NCI-H774 (cell line): ENCODE measurements at regions not wholly inside any gene's neighbourhood (a gene's known extent, or its start where the extent isn't known, plus 50 kb on each side); places are given as distances from the start of the nearest gene placed in this dataset.
"Not testable (repeated sequence)": the region's sequence is repeated elsewhere in the genome, so short reads cannot be mapped to it uniquely, and the experiment has no call there.

Experiments used
- DNase-seq: peaks from one replicate; lab custom pipeline; 2025; lab: John Stamatoyannopoulos, UW

DNA sequence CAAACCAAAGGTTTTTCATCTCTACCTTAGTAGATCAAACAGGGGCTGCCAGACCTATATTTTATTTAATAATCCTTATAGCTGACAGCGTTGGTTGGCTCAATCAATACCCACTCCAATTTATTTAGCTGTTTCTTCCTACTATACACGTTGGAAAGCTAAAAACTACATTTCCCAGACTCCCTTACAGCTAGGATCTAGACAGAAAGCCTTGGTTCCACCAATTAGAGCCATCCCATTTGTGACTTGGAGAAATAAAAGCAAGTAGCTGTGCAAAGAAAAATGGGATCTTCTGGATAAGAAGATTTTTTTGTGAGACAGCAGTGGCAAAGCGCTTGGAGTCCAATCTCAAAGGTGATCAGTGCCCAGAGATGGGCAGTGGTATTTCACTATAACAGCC lies 331.3 kb upstream of the MEIS1 start:
- DNase-seq: no peak

DNA sequence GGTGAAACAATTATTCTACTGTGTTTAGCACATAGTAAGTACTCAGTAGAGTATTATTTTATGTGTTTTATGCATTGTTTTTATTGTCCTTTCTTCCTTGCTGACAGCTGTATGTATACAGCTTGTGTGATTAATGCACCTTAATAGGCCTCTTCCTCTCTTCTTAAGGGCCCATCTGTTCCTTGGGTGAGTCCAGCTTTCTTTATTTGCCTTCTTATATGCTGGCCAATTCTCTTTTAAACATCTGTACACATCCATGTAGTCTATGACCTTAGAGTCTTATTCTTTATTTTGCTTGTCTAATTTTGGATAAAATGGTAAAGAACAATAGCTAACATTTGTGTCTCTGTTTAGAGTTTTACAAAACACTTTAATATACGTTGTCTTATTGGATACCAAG lies 333.7 kb upstream of the MEIS1 start:
- DNase-seq: no peak

DNA sequence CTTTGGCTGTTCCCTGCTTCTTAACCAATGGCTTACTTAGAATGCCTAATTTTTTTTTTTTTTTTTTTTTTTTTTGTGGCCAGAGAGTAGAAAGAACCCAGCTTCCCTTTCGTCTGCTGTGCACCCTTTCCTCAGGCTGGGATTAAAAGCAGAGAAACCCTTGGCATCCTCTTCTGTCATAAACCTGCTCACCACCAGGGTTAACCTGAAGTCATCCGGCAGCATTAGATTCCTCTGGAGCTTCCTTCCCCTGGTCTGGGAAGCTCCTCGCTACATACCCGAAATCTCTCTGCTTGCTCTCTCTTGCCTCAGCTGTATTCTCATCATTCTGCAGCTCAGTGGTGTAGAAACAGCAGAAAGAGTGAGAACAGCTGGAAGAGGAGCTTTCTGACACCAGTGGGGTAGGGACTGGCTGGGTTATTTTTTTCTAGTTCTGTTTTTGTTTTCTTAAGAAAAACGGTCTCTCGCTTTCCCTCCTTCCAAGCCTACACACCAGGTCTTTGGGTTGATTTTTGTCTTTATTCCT lies 339.0 kb upstream of the MEIS1 start:
- no peak for DNase-seq

DNA sequence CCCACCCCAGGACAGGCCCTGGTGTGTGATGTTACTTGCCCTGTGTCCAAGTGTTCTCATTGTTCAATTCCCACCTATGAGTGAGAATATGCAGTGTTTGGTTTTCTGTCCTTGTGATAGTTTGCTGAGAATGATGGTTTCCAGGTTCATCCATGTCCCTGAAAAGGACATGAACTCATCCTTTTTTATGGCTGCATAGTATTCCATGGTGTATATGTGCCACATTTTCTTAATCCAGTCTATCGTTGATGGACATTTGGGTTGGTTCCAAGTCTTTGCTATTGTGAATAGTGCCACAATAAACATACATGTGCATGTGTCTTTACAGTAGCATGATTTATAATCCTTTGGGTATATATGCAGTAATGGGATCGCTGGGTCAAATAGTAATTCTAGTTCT lies 340.2 kb upstream of the MEIS1 start:
- DNase-seq: not testable (repeated sequence)

DNA sequence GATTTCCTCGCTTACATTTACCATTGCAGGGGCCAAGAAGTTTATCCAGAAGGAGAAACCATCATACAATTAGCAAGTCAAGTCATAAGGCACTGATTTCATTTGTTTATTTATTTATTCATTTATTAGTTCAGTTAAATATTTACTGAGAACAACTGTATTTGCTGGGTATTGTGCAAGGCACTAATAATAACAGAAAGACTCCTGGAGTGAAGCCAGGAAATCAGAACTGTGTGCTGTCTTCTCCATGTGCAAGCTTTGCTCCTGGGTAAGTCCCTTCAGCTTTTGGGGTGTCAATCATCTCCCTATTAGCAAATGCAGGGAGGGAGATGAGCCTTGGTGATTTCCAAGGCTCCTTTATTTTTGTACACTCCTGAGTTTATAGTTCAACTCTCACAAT lies 341.6 kb upstream of the MEIS1 start:
- no peak for DNase-seq

- no peak for DNase-seq
These were observed 349.9 kb upstream of the MEIS1 start for GRCh38 chr2:66084948-66085590.

- DNase-seq: no peak
These were observed 352.3 kb upstream of the MEIS1 start for GRCh38 chr2:66082581-66082980.

- no peak for DNase-seq
These were observed 354.8 kb upstream of the MEIS1 start for GRCh38 chr2:66080127-66080526.

DNA sequence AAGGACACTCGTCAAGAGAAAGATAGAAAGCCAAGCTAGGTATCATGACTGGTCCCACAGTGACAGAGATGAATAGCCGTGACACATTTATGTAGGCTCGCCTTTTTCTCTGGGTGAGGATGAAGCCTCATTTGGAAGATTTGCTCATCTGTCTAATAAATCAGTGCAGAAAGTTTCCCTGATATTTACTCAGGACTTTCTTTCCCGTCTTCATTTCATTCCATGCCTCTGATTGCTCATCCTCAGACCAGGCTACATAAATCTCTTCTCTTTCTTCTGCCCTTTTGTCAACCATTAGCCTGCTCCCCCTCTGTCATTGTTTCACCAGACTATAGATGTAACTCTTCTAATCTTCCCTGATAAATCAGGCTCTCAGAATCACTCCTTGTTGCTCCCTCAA lies 361.8 kb upstream of the MEIS1 start:
- no peak for DNase-seq

- DNase-seq: no peak
These were observed 364.0 kb upstream of the MEIS1 start for GRCh38 chr2:66070721-66071602.

DNA sequence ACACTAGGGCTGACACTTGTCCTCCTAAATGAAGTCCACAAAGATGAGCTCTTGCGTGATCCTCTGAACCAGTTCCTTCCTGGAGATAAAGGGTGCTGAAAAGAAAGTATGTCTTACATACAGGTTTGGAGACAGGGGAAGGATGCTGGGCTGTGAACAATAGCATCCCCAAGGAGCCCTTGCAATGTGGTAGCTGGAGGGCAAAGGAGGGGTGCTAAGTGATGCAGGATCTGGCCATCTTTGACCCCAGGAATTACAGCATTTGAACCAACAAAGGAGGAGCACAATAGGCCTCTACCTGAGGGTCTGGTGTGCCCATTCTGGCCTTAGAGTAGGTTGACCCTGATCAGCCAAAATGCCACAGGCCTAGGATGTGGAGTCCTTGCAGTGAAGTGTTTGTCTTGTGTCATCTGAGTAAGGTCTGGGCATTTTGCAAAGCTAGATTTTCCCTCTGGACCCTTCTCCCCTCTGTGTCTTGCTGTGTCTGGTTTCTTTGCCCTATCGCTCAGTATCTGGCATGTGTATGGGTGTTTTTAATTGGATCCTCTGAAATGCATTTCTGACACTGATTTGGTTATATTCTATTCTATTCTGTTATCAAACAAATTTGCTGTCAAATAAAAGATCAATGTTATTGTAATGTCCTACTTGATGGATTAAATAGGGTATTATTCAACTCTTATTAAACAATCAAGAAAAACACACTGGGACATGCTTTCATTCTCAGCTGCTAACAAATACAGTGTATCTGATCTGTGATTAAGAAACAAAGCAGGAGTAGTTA lies 364.8 kb upstream of the MEIS1 start:
- no peak for DNase-seq

DNA sequence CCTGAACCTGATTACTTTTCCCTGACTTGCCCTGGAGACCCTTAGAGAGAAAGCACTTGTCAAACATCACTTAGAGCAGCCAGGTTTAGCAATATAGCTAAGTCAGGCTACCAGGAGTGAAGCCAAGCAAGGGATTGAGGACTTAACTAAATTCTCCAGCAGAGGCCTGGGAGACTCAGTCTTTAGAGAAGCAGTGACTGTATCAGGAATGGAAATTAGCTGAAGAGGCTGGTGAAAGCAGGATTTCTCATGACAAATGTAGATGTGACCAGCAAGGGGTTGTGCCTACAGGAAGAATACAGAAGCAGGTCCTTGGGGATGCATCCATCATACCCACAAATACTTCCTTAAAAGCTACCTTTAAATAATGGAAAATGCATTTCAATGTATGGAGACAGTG lies 368.9 kb upstream of the MEIS1 start:
- no peak for DNase-seq

DNA sequence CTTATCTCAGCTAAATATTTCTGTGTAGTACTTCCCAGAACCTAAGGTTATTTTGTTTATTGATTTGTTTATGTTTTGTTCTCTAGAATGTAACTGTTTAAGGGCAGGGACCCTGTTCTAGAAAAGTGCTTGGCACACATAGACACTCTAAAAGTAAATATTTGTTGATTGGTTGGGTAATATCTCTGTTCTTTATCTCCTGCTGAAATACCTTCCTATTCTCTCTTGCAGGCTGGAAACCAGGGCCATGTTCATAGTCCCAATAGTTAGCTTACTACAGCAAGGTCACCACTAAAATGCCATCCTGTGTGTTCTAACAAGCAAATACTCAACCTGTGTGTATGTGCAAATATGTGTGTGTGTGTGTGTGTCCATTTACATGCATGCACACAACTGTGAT lies 375.6 kb upstream of the MEIS1 start:
- DNase-seq: no peak

DNA sequence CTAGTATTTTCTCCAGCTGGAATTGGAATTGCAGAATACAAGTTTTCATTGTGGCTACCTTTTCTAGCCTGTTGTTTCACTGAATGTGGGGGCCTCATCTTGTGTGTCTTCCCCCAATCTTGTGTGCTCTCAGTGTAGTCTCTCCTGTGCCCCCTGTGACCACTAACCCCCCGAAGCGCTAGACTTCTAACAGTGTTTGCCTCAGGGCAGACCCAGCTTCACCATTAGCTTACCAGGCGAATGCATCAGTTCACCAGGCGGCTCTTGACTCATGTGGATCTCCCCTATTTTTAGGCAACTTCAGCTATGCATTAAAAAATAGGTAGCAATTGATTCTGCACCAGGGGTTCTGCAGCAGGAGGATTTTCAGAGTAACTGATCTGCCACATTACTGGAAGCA lies 376.2 kb upstream of the MEIS1 start:
- DNase-seq: no peak

DNA sequence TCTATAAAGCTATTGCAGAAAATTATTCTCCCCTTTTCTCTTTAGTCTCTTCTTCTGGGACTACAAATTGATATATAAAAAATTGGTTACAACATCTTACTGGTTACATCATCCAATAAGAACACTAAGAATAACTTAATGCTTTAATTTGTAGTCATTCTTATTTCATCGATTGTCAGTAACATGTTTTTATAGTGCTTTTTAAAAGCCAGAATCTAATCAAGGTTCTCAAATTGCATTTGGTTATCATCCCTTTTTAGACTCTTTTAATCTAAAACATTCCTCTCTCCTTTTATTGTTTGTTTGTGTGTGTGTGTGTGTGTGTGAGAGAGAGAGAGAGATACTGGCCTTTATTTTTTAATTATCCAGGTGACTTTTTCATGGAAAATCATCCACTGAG lies 377.1 kb upstream of the MEIS1 start:
- no peak for DNase-seq

GRCh38 chr2:66050392-66050791 lies 384.5 kb upstream of the MEIS1 start:
- DNase-seq: no peak

GRCh38 chr2:66048667-66049066 lies 386.3 kb upstream of the MEIS1 start:
- no peak for DNase-seq

- DNase-seq: no peak
These were observed 392.8 kb upstream of the MEIS1 start for GRCh38 chr2:66041902-66042657.

GRCh38 chr2:66036948-66037347 lies 398.0 kb upstream of the MEIS1 start:
- no peak for DNase-seq

DNA sequence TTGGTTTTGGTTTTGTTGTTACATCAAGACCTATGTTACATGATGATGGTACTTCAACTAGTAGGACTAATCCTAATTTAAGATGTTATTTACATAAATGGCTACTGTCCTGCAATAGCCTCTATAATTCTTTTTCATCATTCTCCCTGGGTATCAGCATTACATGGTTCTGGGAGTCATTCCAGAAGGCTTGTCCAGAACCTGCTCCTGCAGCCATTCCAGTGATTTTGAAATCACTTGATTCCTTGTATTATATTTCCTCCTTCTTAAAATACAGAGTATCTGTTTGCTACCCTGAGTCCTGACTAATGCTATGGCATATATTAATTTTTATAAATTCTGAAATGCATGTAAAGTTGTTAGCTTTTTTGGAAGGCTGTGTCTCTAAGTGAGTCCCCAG lies 400.5 kb upstream of the MEIS1 start:
- DNase-seq: no peak

- no peak for DNase-seq
These were observed 402.6 kb upstream of the MEIS1 start for GRCh38 chr2:66032226-66032775.

GRCh38 chr2:66031236-66031635 lies 403.7 kb upstream of the MEIS1 start:
- no peak for DNase-seq
